KMS-11 (cell line): ENCODE measurements at regions not wholly inside any gene's neighbourhood (a gene's known extent, or its start where the extent isn't known, plus 50 kb on each side); places are given as distances from the start of the nearest gene placed in this dataset.
A peak's percentile ranks its signal among the peaks of the same experiment; 100 is the strongest.

Source experiments
- H2AFZ ChIP-seq: fragments of 200-600 bp; sonication (generic); 2 replicates; pipeline ENCODE4 v1.6.1; 2016; ENCODE audit warnings: antibody characterized with exemption, mixed run types, low read depth
- H3K27ac ChIP-seq: fragments of 200-600 bp; sonication (generic); 2 replicates; pipeline ENCODE4 v1.6.1; 2016; ENCODE audit warnings: mild to moderate bottlenecking, mixed run types
- H3K27me3 ChIP-seq: fragments of 200-600 bp; sonication (generic); 2 replicates; pipeline ENCODE4 v1.6.1; 2017; ENCODE audit warnings: mild to moderate bottlenecking, low read depth, mixed run types, moderate library complexity; ENCODE audit not compliant: insufficient read depth
- H3K36me3 ChIP-seq: fragments of 200-600 bp; sonication (generic); 2 replicates; pipeline ENCODE4 v1.6.1; 2017; ENCODE audit warnings: mild to moderate bottlenecking, mixed run types; ENCODE audit not compliant: insufficient read depth
- H3K4me1 ChIP-seq: fragments of 200-600 bp; sonication (generic); 2 replicates; pipeline ENCODE4 v1.6.1; 2016; ENCODE audit warnings: mild to moderate bottlenecking, low read depth, mixed run types; ENCODE audit not compliant: poor library complexity, severe bottlenecking
- H3K4me2 ChIP-seq: fragments of 200-600 bp; sonication (generic); 2 replicates; pipeline ENCODE4 v1.7.0; 2016; ENCODE audit warnings: mild to moderate bottlenecking, mixed run types
- H3K4me3 ChIP-seq: fragments of 200-600 bp; sonication (generic); IDR thresholded peaks from 2 replicates; pipeline ENCODE4 v1.6.1; 2017; ENCODE audit warnings: low read depth, low read length, mixed read lengths; ENCODE audit not compliant: insufficient read depth
- H3K79me2 ChIP-seq: fragments of 200-600 bp; sonication (generic); 2 replicates; pipeline ENCODE4 v1.6.1; 2016; ENCODE audit warnings: low read depth, mixed run types; ENCODE audit not compliant: insufficient read depth
- H3K9ac ChIP-seq: fragments of 200-600 bp; sonication (generic); 2 replicates; pipeline ENCODE4 v1.6.1; 2016; ENCODE audit warnings: mild to moderate bottlenecking, mixed run types
- H4K20me1 ChIP-seq: fragments of 200-600 bp; sonication (generic); 2 replicates; pipeline ENCODE4 v1.6.1; 2016; ENCODE audit warnings: mild to moderate bottlenecking, mixed run types; ENCODE audit not compliant: insufficient read depth
- TF ChIP-seq, protein P1 (sequence below): fragments of 200-600 bp; sonication (generic); conservative IDR thresholded peaks from 2 replicates; pipeline ENCODE4 v1.6.1; 2017; ENCODE audit warnings: low read depth, mild to moderate bottlenecking, antibody characterized with exemption, low read length, moderate library complexity, mixed read lengths

DNA sequence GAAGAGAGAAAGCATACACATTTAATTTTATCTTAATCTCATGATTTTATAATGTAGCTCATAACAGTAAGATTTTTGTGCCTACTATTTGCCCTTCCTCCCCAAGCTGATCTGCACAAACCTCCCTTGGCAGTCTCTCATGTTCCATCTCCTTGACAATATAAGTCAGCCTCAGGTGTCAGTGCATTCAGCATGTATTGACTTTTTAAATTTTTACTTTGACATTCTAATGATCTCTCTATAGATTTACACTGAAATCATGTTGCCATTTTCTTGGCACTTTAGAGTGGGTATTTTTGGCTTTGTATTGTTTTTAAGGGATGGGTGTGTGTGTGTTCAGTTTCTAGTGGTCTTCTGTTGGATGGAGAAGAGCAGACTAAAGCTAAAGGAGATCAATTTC, 505.3 kb upstream of the CPEB2 start:
- Histone ChIP-seq H3K4me3 (no peak overlapping the region), H2AFZ (no peak overlapping the region), H3K27me3 (no peaks in the 10 kb centered on the region), H3K27ac (no peak overlapping the region), H4K20me1 (no peaks in the 10 kb centered on the region), H3K9ac (no peak overlapping the region), H3K36me3 (no peaks in the 10 kb centered on the region), H3K79me2 (no peaks in the 10 kb centered on the region), H3K4me1 (no peaks in the 10 kb centered on the region), H3K4me2 (no peak overlapping the region)
- TF ChIP-seq, protein P1, sequence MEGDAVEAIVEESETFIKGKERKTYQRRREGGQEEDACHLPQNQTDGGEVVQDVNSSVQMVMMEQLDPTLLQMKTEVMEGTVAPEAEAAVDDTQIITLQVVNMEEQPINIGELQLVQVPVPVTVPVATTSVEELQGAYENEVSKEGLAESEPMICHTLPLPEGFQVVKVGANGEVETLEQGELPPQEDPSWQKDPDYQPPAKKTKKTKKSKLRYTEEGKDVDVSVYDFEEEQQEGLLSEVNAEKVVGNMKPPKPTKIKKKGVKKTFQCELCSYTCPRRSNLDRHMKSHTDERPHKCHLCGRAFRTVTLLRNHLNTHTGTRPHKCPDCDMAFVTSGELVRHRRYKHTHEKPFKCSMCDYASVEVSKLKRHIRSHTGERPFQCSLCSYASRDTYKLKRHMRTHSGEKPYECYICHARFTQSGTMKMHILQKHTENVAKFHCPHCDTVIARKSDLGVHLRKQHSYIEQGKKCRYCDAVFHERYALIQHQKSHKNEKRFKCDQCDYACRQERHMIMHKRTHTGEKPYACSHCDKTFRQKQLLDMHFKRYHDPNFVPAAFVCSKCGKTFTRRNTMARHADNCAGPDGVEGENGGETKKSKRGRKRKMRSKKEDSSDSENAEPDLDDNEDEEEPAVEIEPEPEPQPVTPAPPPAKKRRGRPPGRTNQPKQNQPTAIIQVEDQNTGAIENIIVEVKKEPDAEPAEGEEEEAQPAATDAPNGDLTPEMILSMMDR, result no peak

DNA sequence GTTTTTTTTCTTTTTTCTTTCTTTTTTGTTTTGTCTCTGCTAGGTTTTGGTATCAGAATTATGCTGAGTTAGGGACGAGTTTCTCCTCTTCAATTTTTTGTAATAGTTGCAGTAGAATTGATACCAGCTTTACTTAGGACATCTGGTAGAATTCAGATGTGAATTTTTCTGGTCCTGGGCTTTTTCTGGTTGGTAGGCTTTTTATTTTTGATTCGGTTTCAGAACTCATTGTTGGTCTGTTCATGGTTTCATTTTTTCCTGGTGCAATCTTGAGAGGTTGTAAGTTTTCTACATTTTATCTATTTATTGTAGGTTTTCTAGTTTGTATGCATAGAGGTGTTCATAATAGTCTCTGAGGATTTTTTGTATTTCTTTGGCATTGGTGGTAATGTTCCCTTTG, 498.1 kb upstream of the CPEB2 start:
- peaks cover 16% of the 10 kb centered on the region for H3K4me1 ChIP-seq
- no peaks in the 10 kb centered on the region for H3K79me2 ChIP-seq
- no peaks in the 10 kb centered on the region for H4K20me1 ChIP-seq
- no peak overlapping the region for H3K4me2 ChIP-seq
- no peak overlapping the region for H2AFZ ChIP-seq
- no peak overlapping the region for H3K9ac ChIP-seq
- peak overlapping the region; percentile 30; the same call in 1 of the 2 replicates for H3K27ac ChIP-seq
- H3K27me3 ChIP-seq, result no peaks in the 10 kb centered on the region
- H3K4me3 ChIP-seq, result no peak overlapping the region
- no peaks in the 10 kb centered on the region for H3K36me3 ChIP-seq
- TF ChIP-seq, protein P1, result no peak

DNA sequence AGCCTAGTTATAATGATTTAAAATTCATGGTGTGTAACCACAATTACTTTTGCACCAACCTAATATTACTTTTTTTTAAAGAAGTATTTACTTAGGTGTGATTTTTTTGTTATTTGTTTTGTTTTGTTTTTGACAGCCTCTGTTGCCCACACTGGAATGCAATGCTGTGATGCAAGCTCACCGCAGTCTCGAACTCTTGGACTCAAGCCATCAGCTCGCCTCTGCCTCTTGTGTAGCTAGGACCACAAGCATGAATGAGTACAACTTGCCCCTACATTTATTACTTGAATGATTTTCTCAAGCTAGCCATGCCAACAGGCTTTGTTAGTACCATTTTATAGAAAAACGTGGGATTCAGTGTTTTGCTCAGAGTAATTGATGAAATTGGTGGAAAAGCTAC, 488.8 kb upstream of the CPEB2 start:
- no peak overlapping the region for H2AFZ ChIP-seq
- no peak overlapping the region for H3K4me3 ChIP-seq
- H3K9ac ChIP-seq, result no peak overlapping the region
- no peaks in the 10 kb centered on the region for H3K36me3 ChIP-seq
- no peak overlapping the region for H3K4me2 ChIP-seq
- no peak overlapping the region for H3K27ac ChIP-seq
- no peaks in the 10 kb centered on the region for H4K20me1 ChIP-seq
- no peaks in the 10 kb centered on the region for H3K79me2 ChIP-seq
- H3K27me3 ChIP-seq, result no peaks in the 10 kb centered on the region
- no peaks in the 10 kb centered on the region for H3K4me1 ChIP-seq
- TF ChIP-seq, protein P1, result no peak

DNA sequence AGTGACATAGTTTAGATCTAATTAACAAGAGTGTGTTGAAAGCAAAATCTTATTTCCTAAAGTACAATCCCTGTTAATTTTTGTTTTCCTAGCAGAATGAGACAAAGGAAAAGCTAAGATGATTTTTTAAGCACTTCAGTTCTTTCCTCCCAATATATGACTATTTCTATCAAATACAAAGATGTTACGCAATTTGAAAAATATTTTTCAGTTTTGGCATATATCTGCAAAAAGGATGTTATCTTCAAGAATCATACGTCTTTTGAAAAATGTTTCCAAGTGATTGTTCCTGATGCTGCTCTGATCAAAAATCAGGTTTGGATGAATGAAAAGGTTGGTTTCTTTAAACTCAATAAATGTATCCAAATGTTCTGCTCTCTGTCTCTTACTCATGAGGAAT, 486.7 kb upstream of the CPEB2 start:
- Histone ChIP-seq H2AFZ (no peak overlapping the region), H3K9ac (no peak overlapping the region), H4K20me1 (no peaks in the 10 kb centered on the region), H3K79me2 (no peaks in the 10 kb centered on the region), H3K4me1 (no peaks in the 10 kb centered on the region), H3K4me3 (no peak overlapping the region), H3K4me2 (no peak overlapping the region), H3K36me3 (no peaks in the 10 kb centered on the region), H3K27ac (no peak overlapping the region), H3K27me3 (no peaks in the 10 kb centered on the region)
- TF ChIP-seq, protein P1, result no peak
